ENCODE measurements at regions not wholly inside any gene's neighbourhood (a gene's known extent, or its start where the extent isn't known, plus 50 kb on each side); places are given as distances from the start of the nearest gene placed in this dataset.

GRCh38 chr11:116167706-116168458, 604.9 kb downstream of the BUD13 start:
- H3K4me3 ChIP-seq (ENCODE audit: low read depth, low read length): no peak overlapping the region
- TF ChIP-seq, protein P1, sequence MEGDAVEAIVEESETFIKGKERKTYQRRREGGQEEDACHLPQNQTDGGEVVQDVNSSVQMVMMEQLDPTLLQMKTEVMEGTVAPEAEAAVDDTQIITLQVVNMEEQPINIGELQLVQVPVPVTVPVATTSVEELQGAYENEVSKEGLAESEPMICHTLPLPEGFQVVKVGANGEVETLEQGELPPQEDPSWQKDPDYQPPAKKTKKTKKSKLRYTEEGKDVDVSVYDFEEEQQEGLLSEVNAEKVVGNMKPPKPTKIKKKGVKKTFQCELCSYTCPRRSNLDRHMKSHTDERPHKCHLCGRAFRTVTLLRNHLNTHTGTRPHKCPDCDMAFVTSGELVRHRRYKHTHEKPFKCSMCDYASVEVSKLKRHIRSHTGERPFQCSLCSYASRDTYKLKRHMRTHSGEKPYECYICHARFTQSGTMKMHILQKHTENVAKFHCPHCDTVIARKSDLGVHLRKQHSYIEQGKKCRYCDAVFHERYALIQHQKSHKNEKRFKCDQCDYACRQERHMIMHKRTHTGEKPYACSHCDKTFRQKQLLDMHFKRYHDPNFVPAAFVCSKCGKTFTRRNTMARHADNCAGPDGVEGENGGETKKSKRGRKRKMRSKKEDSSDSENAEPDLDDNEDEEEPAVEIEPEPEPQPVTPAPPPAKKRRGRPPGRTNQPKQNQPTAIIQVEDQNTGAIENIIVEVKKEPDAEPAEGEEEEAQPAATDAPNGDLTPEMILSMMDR (IDR thresholded peaks at IDR 0.05; ENCODE audit: borderline replicate concordance, insufficient read depth, low read depth, low read length): no peak

- no peak overlapping the region for H3K4me3 ChIP-seq (ENCODE audit: low read depth, low read length)
Observed at GRCh38 chr11:116166573-116167465, 606.0 kb downstream of the BUD13 start.

GRCh38 chr11:116164843-116165242, 607.9 kb downstream of the BUD13 start:
- H3K4me3 ChIP-seq (ENCODE audit: low read depth, low read length): no peak overlapping the region
- TF ChIP-seq, protein P1 (IDR thresholded peaks at IDR 0.05; ENCODE audit: borderline replicate concordance, insufficient read depth, low read depth, low read length): no peak

More at GRCh38 chr11:116166573-116167465, 606.0 kb downstream of the BUD13 start:
- TF ChIP-seq, protein P1 (IDR thresholded peaks at IDR 0.05; ENCODE audit: borderline replicate concordance, insufficient read depth, low read depth, low read length): no peak

DNA sequence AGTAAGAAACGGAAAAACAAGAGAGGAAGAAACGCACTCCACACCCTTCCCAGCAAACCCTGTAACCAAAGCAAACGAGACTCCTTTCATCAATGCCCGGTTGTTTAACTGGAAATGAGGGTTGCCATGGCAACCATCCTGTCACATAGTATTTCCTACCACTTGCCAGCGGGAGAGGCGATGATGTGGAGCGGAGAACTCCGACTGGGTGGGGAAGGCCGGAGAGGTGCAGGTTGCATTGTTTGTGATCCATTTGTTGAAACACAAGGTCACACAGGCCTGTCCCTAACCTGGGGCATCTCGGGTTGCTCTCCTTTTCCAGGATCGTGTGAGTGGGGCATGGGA, 609.9 kb downstream of the BUD13 start:
- TF ChIP-seq, protein P1 (IDR thresholded peaks at IDR 0.05; ENCODE audit: borderline replicate concordance, insufficient read depth, low read depth, low read length): no peak
- no peak overlapping the region for H3K4me3 ChIP-seq (ENCODE audit: low read depth, low read length)

DNA sequence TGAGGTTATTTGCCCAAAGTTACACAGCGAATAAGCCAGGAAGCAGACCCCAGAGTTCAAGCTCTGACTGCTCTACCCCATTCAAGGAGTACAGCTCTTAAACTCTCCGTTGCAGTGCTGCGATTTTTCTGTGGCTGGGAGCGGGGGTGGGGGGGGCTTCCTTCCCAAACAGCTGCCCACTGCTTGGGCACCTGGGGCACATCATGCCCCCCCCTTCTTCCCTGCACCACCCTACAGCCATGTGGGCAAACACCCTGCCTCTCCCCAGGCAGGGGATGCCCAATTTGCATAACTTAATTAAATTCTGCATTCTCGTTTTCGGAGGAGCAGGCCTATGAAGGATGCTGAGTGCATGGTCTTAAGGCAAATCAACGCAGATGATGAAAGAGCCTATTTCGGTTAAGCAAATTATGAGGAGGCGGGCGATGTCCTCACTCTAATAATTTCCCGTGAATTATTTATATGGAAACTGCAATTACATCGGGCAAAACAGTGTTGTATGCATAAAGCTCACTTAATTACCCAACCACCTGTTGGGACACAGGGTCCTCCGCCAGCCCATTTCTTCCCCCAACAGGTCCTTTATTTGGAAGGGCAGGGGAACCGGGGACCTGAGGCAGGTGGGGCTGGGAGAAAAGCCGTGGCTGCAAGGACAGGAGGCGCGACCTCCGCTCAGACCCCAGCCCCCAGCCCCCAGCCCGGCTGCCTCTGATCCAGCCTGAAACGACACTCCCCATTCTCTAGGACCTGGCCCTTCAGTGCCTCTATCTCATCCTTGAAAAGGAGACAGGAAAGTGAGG, 610.5 kb downstream of the BUD13 start:
- TF ChIP-seq, protein P1 (IDR thresholded peaks at IDR 0.05; ENCODE audit: borderline replicate concordance, insufficient read depth, low read depth, low read length): no peak
- H3K4me3 ChIP-seq (ENCODE audit: low read depth, low read length): no peak overlapping the region

DNA sequence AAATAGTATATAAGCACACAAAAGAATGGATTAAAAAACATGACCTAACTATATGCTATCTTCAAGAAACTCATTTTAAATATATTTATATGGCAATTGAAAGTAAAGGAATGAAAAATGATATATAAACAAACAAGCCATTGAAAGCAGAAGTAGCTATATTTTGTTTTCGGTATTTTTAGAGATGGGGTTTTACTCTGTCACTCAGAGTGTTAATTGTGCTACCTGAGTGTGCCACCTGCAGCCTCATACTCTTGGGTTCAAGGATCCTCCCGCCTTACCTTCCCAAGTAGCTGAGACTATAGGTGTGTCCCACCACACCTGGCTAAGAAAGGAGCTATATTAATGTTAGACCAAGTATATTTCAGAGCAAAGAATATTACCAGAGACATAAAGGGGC, 624.1 kb downstream of the BUD13 start:
- TF ChIP-seq, protein P1 (IDR thresholded peaks at IDR 0.05; ENCODE audit: borderline replicate concordance, insufficient read depth, low read depth, low read length): no peak

More for the DNA sequence above, 624.1 kb downstream of the BUD13 start:
- H3K4me3 ChIP-seq (ENCODE audit: low read depth, low read length): no peak overlapping the region

Measured in GM12875 (cell line).